ENCODE measurements at regions not wholly inside any gene's neighbourhood (a gene's known extent, or its start where the extent isn't known, plus 50 kb on each side); places are given as distances from the start of the nearest gene placed in this dataset.

DNA sequence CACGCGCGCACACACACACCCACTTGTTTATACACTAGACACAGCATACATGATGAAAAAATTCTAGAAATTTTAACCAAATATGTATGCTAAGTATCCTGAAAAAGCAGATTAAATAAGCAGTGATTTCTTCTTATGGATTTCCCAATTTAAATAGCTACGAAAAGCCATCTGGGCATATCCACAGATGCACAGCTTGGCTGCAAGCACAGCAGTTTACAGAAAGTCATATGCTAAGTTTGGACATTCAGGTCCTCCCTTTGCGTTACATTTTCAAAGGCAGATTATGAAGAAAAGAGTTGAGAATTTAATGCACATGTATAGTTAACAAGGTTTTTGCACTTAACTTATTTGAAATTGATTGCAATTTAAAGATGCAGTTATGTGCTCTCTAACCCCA, 542.2 kb upstream of the EPHA5 start:
- no peak for FAIRE-seq
- no peak for TF ChIP-seq EZH2 (IDR thresholded peaks at IDR 0.05; ENCODE audit: low read length)
- TF ChIP-seq, protein P1, sequence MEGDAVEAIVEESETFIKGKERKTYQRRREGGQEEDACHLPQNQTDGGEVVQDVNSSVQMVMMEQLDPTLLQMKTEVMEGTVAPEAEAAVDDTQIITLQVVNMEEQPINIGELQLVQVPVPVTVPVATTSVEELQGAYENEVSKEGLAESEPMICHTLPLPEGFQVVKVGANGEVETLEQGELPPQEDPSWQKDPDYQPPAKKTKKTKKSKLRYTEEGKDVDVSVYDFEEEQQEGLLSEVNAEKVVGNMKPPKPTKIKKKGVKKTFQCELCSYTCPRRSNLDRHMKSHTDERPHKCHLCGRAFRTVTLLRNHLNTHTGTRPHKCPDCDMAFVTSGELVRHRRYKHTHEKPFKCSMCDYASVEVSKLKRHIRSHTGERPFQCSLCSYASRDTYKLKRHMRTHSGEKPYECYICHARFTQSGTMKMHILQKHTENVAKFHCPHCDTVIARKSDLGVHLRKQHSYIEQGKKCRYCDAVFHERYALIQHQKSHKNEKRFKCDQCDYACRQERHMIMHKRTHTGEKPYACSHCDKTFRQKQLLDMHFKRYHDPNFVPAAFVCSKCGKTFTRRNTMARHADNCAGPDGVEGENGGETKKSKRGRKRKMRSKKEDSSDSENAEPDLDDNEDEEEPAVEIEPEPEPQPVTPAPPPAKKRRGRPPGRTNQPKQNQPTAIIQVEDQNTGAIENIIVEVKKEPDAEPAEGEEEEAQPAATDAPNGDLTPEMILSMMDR (optimal IDR thresholded peaks at IDR 0.05 in 1 of 3, IDR thresholded peaks at IDR 0.05 in 1 of 3, conservative IDR thresholded peaks at IDR 0.05 in 1 of 3; ENCODE audit: extremely low read depth in 1 of 3, insufficient read depth in 2 of 3, low read length in 3 of 3): no peak
- Histone ChIP-seq H2AFZ (ENCODE audit: control insufficient read depth, low read length) (no peak overlapping the region), H3K9ac (ENCODE audit: control insufficient read depth, extremely low read depth, insufficient read depth, low read length) (no peak overlapping the region), H3K36me3 (ENCODE audit: control insufficient read depth in 2 of 2, extremely low read depth in 1 of 2, insufficient read depth in 2 of 2, low read length in 2 of 2) (no peaks in the 10 kb centered on the region), H3K27me3 (ENCODE audit: control insufficient read depth, extremely low read depth, insufficient read depth, low read length) (no peaks in the 10 kb centered on the region), H3K9me3 (ENCODE audit: control insufficient read depth, low read depth, low read length) (no peaks in the 10 kb centered on the region), H3K4me3 (ENCODE audit: control insufficient read depth in 2 of 3, extremely low read depth in 1 of 3, insufficient read depth in 2 of 3, low read depth in 1 of 3, low read length in 3 of 3) (no peak overlapping the region), H3K4me1 (ENCODE audit: control insufficient read depth, extremely low read depth, insufficient read depth, low read length) (peaks cover 3% of the 10 kb centered on the region), H4K20me1 (ENCODE audit: control insufficient read depth, extremely low read depth, insufficient read depth, low read length) (no peaks in the 10 kb centered on the region), H3K27ac (ENCODE audit: control insufficient read depth, insufficient read depth, low read length) (no peak overlapping the region), H3K9me1 (ENCODE audit: control insufficient read depth, extremely low read depth, insufficient read depth, low read length) (no peaks in the 10 kb centered on the region), H3K79me2 (ENCODE audit: control insufficient read depth, insufficient read depth, low read length) (no peaks in the 10 kb centered on the region), H3K4me2 (ENCODE audit: control insufficient read depth, extremely low read depth, insufficient read depth, low read depth, low read length) (no peak overlapping the region)
- dilution Hi-C loops (cut with MboI; ENCODE audit: extremely low pct_ligation_motif_present, low sequenced_read_pairs): no loop called here
- DNase-seq (ENCODE audit: low read depth, low spot score): no peak

DNA sequence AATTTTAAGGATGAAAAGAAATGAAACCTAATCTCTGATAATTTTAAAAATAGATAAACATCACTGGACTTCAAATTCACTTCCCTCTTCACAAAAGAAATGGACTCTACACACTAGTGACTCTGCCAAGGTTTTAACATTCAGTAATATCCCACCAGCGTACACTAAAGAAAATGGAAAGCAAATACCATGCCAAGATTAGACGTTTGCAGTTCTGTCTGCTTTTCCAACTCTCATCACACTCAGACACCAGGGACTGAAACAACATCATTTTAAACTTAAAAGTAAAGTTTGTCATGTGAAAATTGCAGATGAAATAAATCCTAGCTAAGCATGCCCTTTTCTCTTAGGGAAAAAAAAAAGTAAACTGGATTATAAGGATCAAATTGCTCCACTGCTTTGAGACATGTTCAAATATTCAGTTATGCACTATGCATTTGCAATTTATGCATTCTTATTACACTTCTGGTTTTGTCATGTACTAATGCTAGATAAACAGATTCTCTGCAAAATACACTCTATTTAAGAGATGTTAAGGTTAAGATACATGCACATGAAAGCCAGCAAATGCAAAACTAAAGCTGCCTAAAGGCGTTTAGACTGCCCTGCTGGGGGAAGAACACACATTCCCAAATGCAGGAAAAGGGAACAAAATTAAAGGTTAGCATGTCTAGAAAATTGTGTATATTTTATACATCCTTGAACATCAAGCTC, 534.4 kb upstream of the EPHA5 start:
- dilution Hi-C loops (cut with MboI; ENCODE audit: extremely low pct_ligation_motif_present, low sequenced_read_pairs): no loop called here
- Histone ChIP-seq H3K9me1 (ENCODE audit: control insufficient read depth, extremely low read depth, insufficient read depth, low read length) (no peaks in the 10 kb centered on the region), H3K4me3 (ENCODE audit: control insufficient read depth in 2 of 3, extremely low read depth in 1 of 3, insufficient read depth in 2 of 3, low read depth in 1 of 3, low read length in 3 of 3) (no peak overlapping the region), H4K20me1 (ENCODE audit: control insufficient read depth, extremely low read depth, insufficient read depth, low read length) (no peaks in the 10 kb centered on the region), H3K27me3 (ENCODE audit: control insufficient read depth, extremely low read depth, insufficient read depth, low read length) (no peaks in the 10 kb centered on the region), H3K36me3 (ENCODE audit: control insufficient read depth in 2 of 2, extremely low read depth in 1 of 2, insufficient read depth in 2 of 2, low read length in 2 of 2) (no peaks in the 10 kb centered on the region), H3K4me2 (ENCODE audit: control insufficient read depth, extremely low read depth, insufficient read depth, low read depth, low read length) (no peak overlapping the region), H3K4me1 (ENCODE audit: control insufficient read depth, extremely low read depth, insufficient read depth, low read length) (no peaks in the 10 kb centered on the region), H3K79me2 (ENCODE audit: control insufficient read depth, insufficient read depth, low read length) (no peaks in the 10 kb centered on the region), H3K27ac (ENCODE audit: control insufficient read depth, insufficient read depth, low read length) (no peak overlapping the region), H2AFZ (ENCODE audit: control insufficient read depth, low read length) (no peak overlapping the region), H3K9me3 (ENCODE audit: control insufficient read depth, low read depth, low read length) (no peaks in the 10 kb centered on the region), H3K9ac (ENCODE audit: control insufficient read depth, extremely low read depth, insufficient read depth, low read length) (no peak overlapping the region)
- DNase-seq (ENCODE audit: low read depth, low spot score) (no peak), FAIRE-seq (no peak)
- TF ChIP-seq, protein P1 (optimal IDR thresholded peaks at IDR 0.05 in 1 of 3, IDR thresholded peaks at IDR 0.05 in 1 of 3, conservative IDR thresholded peaks at IDR 0.05 in 1 of 3; ENCODE audit: extremely low read depth in 1 of 3, insufficient read depth in 2 of 3, low read length in 3 of 3): no peak
- TF ChIP-seq EZH2 (IDR thresholded peaks at IDR 0.05; ENCODE audit: low read length): no peak

All from keratinocyte (primary cell).